Neural cell (in vitro differentiated cells): ENCODE measurements at regions not wholly inside any gene's neighbourhood (a gene's known extent, or its start where the extent isn't known, plus 50 kb on each side); places are given as distances from the start of the nearest gene placed in this dataset.

Experiments
- H2AFZ ChIP-seq: fragments of 200-600, 300-800 bp; sonication (generic), shearing (Covaris generic); 2 replicates; pipeline ENCODE4 v1.6.0; 2014; ENCODE audit warnings: low read depth, mild to moderate bottlenecking, antibody characterized with exemption, low read length, moderate library complexity
- H3F3A ChIP-seq: fragments of 200-600 bp; shearing (Covaris generic); 2 replicates; pipeline ENCODE4 v1.6.1; 2016; ENCODE audit warnings: mild to moderate bottlenecking, moderate library complexity, mixed read lengths, antibody characterized with exemption, low read length; ENCODE audit not compliant: insufficient read depth, poor library complexity, severe bottlenecking
- H3K27ac ChIP-seq: fragments of 200-600, 300-800 bp; sonication (generic), shearing (Covaris generic); 2 replicates; pipeline ENCODE4 v1.5.1; 2014; ENCODE audit warnings: mild to moderate bottlenecking, low read length, moderate library complexity
- H3K27me3 ChIP-seq: fragments of 300-800, 200-600 bp; sonication (generic), shearing (Covaris generic); 2 replicates; pipeline ENCODE4 v1.6.0; 2014; ENCODE audit warnings: mild to moderate bottlenecking, low read depth, low read length, moderate library complexity; ENCODE audit not compliant: insufficient read depth
- H3K36me3 ChIP-seq: fragments of 300-800, 200-600 bp; sonication (generic), shearing (Covaris generic); 2 replicates; pipeline ENCODE4 v1.5.1; 2014; ENCODE audit warnings: mild to moderate bottlenecking, antibody characterized with exemption, low read length, moderate library complexity; ENCODE audit not compliant: insufficient read depth
- H3K4me2 ChIP-seq: fragments of 300-800, 200-600 bp; sonication (generic), shearing (Covaris generic); 2 replicates; pipeline ENCODE4 v1.6.0; 2014; ENCODE audit warnings: mild to moderate bottlenecking, low read length
- H3K4me3 ChIP-seq: fragments of 300-800, 200-600 bp; sonication (generic), shearing (Covaris generic); 2 replicates; pipeline ENCODE4 v1.5.1; 2014; ENCODE audit warnings: mild to moderate bottlenecking, low read length, moderate library complexity
- H3K79me2 ChIP-seq: fragments of 200-600 bp; shearing (Covaris generic); replicated peaks from 2 replicates; pipeline ENCODE4 v1.6.0; 2014; ENCODE audit warnings: mild to moderate bottlenecking, low read length, moderate library complexity; ENCODE audit not compliant: insufficient read depth
- H3K9ac ChIP-seq: fragments of 300-800, 200-600 bp; sonication (generic), shearing (Covaris generic); 2 replicates; pipeline ENCODE4 v1.6.1; 2016; ENCODE audit warnings: mild to moderate bottlenecking, low read length, mixed read lengths
- H3K9me2 ChIP-seq: fragments of 200-600 bp; shearing (Covaris generic); 2 replicates; pipeline ENCODE4 v1.6.1; 2016; ENCODE audit warnings: mild to moderate bottlenecking, low read length, mixed read lengths; ENCODE audit not compliant: insufficient read depth
- H3K9me3 ChIP-seq: fragments of 200-600, 300-800 bp; sonication (generic), shearing (Covaris generic); 2 replicates; pipeline ENCODE4 v1.6.1; 2016; ENCODE audit warnings: mild to moderate bottlenecking, mixed run types, low read length, moderate library complexity, mixed read lengths
- H4K20me1 ChIP-seq: fragments of 200-600 bp; shearing (Covaris generic); 2 replicates; pipeline ENCODE4 v1.6.1; 2016; ENCODE audit warnings: mild to moderate bottlenecking, mixed run types; ENCODE audit not compliant: insufficient read depth
- EP300 ChIP-seq: fragments of 450-650 bp; conservative IDR thresholded peaks from 2 replicates; pipeline ENCODE4 v1.6.1; 2014; ENCODE audit warnings: antibody characterized with exemption, mild to moderate bottlenecking, moderate library complexity; ENCODE audit not compliant: poor library complexity, severe bottlenecking
- EZH2 ChIP-seq: fragments of 200-600, 300-800 bp; shearing (Covaris generic), sonication (generic); IDR thresholded peaks from 2 replicates; pipeline ENCODE4 v1.6.1; 2014; ENCODE audit warnings: antibody characterized with exemption, low read length, borderline replicate concordance, mild to moderate bottlenecking; ENCODE audit not compliant: insufficient read depth, poor library complexity, severe bottlenecking
- MXI1 ChIP-seq: fragments of 450-650 bp; conservative IDR thresholded peaks from 2 replicates; pipeline ENCODE4 v1.6.1; 2014; ENCODE audit warnings: antibody characterized with exemption, mild to moderate bottlenecking; ENCODE audit not compliant: poor library complexity, severe bottlenecking
- POLR2AphosphoS5 ChIP-seq: IDR thresholded peaks from 2 replicates; pipeline ENCODE4 v1.6.1; 2012
- RAD21 ChIP-seq: fragments of 450-650 bp; conservative IDR thresholded peaks from 2 replicates; pipeline ENCODE4 v1.6.1; 2014; ENCODE audit warnings: antibody characterized with exemption, mild to moderate bottlenecking, moderate library complexity
- SMC3 ChIP-seq: fragments of 450-650 bp; conservative IDR thresholded peaks from 2 replicates; pipeline ENCODE4 v1.6.1; 2014; ENCODE audit warnings: antibody characterized with exemption, mild to moderate bottlenecking, moderate library complexity; ENCODE audit not compliant: poor library complexity
- TAF1 ChIP-seq: IDR thresholded peaks from 2 replicates; pipeline ENCODE4 v1.6.1; 2012; ENCODE audit warnings: low read depth
- TF ChIP-seq, protein P1 (sequence below): fragments of 450-650 bp; IDR thresholded peaks from 2 replicates; pipeline ENCODE4 v1.5.1; 2014; ENCODE audit warnings: antibody characterized with exemption, mild to moderate bottlenecking, moderate library complexity; ENCODE audit not compliant: poor library complexity, severe bottlenecking
- TF ChIP-seq, protein P2 (sequence below): IDR thresholded peaks from 2 replicates; pipeline ENCODE4 v1.6.1; 2012; ENCODE audit warnings: borderline replicate concordance

DNA sequence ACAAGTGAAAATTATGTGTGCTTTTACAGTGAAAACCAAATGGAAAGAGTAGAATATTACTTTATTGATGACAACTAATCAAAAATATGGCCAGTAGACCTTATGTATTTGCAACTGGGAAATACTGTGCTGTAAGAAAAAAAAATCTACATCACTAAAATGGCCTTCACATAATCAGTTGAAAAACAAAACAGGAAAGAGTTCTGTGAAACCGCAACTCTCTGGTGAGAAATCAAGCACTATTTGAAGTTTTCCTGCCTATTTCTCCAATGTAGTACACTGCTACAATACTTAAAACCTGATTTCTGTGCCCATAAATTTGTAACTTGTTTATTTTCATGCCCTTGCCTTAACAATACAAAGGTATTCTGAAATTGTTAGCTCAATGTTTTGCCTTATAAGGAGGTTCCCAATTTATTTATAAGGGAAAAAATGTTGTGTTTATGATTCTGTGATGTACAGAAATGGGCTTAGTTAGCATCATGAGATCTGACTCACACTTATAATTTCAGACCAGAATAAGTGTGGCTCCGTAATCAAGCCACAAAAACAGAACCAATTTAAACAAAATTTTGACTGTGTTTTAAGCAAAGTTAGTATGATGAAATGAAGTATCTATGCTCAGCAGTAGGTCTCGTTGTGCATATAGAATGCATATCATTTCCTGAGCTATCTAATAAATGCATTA lies 147.1 kb downstream of the FAT4 start:
- Histone ChIP-seq H3K4me2 (no peak overlapping the region), H3K27ac (no peak overlapping the region), H3K4me3 (no peak overlapping the region), H3K27me3 (no peaks in the 10 kb centered on the region), H2AFZ (no peak overlapping the region), H4K20me1 (no peaks in the 10 kb centered on the region), H3K9me2 (no peaks in the 10 kb centered on the region), H3K79me2 (no peaks in the 10 kb centered on the region), H3K9me3 (no peaks in the 10 kb centered on the region), H3K36me3 (no peaks in the 10 kb centered on the region), H3K9ac (no peak overlapping the region), H3F3A (no peaks in the 10 kb centered on the region)
- TF ChIP-seq SMC3 (no peak), RAD21 (no peak), EP300 (no peak), MXI1 (no peak), POLR2AphosphoS5 (no peak), TAF1 (no peak), EZH2 (no peak)
- TF ChIP-seq, protein P1, sequence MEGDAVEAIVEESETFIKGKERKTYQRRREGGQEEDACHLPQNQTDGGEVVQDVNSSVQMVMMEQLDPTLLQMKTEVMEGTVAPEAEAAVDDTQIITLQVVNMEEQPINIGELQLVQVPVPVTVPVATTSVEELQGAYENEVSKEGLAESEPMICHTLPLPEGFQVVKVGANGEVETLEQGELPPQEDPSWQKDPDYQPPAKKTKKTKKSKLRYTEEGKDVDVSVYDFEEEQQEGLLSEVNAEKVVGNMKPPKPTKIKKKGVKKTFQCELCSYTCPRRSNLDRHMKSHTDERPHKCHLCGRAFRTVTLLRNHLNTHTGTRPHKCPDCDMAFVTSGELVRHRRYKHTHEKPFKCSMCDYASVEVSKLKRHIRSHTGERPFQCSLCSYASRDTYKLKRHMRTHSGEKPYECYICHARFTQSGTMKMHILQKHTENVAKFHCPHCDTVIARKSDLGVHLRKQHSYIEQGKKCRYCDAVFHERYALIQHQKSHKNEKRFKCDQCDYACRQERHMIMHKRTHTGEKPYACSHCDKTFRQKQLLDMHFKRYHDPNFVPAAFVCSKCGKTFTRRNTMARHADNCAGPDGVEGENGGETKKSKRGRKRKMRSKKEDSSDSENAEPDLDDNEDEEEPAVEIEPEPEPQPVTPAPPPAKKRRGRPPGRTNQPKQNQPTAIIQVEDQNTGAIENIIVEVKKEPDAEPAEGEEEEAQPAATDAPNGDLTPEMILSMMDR, result no peak
- TF ChIP-seq, protein P2, sequence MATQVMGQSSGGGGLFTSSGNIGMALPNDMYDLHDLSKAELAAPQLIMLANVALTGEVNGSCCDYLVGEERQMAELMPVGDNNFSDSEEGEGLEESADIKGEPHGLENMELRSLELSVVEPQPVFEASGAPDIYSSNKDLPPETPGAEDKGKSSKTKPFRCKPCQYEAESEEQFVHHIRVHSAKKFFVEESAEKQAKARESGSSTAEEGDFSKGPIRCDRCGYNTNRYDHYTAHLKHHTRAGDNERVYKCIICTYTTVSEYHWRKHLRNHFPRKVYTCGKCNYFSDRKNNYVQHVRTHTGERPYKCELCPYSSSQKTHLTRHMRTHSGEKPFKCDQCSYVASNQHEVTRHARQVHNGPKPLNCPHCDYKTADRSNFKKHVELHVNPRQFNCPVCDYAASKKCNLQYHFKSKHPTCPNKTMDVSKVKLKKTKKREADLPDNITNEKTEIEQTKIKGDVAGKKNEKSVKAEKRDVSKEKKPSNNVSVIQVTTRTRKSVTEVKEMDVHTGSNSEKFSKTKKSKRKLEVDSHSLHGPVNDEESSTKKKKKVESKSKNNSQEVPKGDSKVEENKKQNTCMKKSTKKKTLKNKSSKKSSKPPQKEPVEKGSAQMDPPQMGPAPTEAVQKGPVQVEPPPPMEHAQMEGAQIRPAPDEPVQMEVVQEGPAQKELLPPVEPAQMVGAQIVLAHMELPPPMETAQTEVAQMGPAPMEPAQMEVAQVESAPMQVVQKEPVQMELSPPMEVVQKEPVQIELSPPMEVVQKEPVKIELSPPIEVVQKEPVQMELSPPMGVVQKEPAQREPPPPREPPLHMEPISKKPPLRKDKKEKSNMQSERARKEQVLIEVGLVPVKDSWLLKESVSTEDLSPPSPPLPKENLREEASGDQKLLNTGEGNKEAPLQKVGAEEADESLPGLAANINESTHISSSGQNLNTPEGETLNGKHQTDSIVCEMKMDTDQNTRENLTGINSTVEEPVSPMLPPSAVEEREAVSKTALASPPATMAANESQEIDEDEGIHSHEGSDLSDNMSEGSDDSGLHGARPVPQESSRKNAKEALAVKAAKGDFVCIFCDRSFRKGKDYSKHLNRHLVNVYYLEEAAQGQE, result no peak

DNA sequence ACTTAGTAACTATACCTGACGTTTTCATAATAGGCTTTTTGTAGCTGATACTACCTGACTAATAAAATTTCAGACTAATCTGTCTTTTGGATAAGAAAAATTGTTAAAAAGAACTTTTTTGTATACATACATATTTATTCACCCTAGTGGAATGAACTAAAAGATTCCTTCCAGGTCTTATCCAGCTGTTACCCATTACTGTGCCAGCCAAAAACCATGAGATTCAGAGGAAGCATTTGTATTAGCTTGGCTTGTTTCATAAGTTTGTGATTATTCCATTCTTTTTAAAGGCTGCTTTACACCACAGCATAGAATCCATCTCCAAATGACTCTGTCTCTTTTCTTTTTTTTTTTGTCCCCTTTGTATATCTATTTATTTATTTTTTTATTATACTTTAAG lies 149.4 kb downstream of the FAT4 start:
- Histone ChIP-seq H2AFZ (no peak overlapping the region), H3K4me2 (no peak overlapping the region), H3K9me3 (no peaks in the 10 kb centered on the region), H3K27me3 (no peaks in the 10 kb centered on the region), H3K36me3 (no peaks in the 10 kb centered on the region), H3K27ac (no peak overlapping the region), H4K20me1 (no peaks in the 10 kb centered on the region), H3K9ac (no peak overlapping the region), H3K79me2 (no peaks in the 10 kb centered on the region), H3K4me3 (no peak overlapping the region), H3F3A (no peaks in the 10 kb centered on the region), H3K9me2 (no peaks in the 10 kb centered on the region)
- TF ChIP-seq EP300 (no peak), TAF1 (no peak), SMC3 (no peak)
- TF ChIP-seq, protein P2, result no peak
